B cell (primary cell): ENCODE measurements at regions not wholly inside any gene's neighbourhood (a gene's known extent, or its start where the extent isn't known, plus 50 kb on each side); places are given as distances from the start of the nearest gene placed in this dataset.

Experiments used
- CTCF ChIP-seq: fragments of 200-600 bp; IDR thresholded peaks from one replicate; pipeline ENCODE4 v1.8.0; 2022; ENCODE audit warnings: antibody characterized with exemption, mild to moderate bottlenecking
- EZH2 ChIP-seq: IDR thresholded peaks from 2 replicates; pipeline ENCODE4 v1.6.1; 2012; ENCODE audit warnings: borderline replicate concordance, low read depth, mild to moderate bottlenecking, moderate library complexity, low read length; ENCODE audit not compliant: insufficient read depth, poor library complexity, severe bottlenecking

- no peak for TF ChIP-seq CTCF
- TF ChIP-seq EZH2: no peak
Measured at GRCh38 chr5:82656341-82656761, 378.2 kb upstream of the RPS23 start.
